ENCODE measurements at regions not wholly inside any gene's neighbourhood (a gene's known extent, or its start where the extent isn't known, plus 50 kb on each side); places are given as distances from the start of the nearest gene placed in this dataset.

DNA sequence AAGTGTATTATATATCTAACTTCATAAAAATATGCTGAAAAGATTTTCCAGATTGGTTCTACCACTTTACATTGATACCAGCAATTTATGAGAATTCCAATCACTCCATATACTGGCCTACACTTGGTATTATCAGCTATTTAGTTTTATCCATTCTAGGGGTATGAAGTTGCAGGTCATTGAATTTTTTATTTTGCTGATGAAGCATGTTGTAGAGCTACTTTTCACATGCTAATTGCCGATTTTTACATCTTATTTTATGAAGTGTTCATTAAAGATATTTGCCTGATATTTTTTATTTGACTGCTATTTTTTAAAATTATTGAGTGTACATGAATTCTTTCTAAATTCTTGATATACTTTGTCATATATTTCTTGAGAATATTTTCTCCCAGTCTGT lies 542.1 kb downstream of the ADCYAP1 start:
- Histone ChIP-seq H3K27me3 (no peaks in the 10 kb centered on the region), H3K36me3 (no peaks in the 10 kb centered on the region), H3K4me3 (ENCODE audit: low read depth in 1 of 2, low read length in 1 of 2) (no peak overlapping the region), H3K4me1 (ENCODE audit: control insufficient read depth in 1 of 2, insufficient read depth in 1 of 2, low read depth in 1 of 2, low read length in 1 of 2) (no peaks in the 10 kb centered on the region), H3K27ac (no peak overlapping the region), H3K9me3 (no peaks in the 10 kb centered on the region)
- TF ChIP-seq, protein P1, sequence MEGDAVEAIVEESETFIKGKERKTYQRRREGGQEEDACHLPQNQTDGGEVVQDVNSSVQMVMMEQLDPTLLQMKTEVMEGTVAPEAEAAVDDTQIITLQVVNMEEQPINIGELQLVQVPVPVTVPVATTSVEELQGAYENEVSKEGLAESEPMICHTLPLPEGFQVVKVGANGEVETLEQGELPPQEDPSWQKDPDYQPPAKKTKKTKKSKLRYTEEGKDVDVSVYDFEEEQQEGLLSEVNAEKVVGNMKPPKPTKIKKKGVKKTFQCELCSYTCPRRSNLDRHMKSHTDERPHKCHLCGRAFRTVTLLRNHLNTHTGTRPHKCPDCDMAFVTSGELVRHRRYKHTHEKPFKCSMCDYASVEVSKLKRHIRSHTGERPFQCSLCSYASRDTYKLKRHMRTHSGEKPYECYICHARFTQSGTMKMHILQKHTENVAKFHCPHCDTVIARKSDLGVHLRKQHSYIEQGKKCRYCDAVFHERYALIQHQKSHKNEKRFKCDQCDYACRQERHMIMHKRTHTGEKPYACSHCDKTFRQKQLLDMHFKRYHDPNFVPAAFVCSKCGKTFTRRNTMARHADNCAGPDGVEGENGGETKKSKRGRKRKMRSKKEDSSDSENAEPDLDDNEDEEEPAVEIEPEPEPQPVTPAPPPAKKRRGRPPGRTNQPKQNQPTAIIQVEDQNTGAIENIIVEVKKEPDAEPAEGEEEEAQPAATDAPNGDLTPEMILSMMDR (IDR thresholded peaks at IDR 0.05) = no peak

DNA sequence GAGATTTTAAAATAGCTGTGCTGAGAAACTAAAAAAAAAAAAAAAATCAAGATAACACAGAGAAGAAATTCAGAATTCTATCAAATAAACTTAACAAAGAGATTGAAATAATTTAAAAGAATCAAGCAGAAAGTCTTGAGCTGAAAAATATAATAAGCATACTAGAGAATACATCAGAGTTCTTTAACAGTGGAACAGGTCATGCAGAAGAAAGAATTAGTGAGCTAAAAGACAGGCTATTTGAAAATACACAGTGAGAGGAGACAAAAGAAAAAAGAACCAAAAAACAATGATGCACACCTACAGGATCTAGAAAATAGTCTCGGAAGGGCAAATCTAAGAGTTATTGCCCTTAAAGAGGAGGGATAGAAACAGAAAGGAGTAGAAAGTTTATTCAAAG lies 548.1 kb downstream of the ADCYAP1 start:
- no peaks in the 10 kb centered on the region for H3K9me3 ChIP-seq
- no peak overlapping the region for H3K4me3 ChIP-seq (ENCODE audit: low read depth in 1 of 2, low read length in 1 of 2)
- H3K36me3 ChIP-seq = no peaks in the 10 kb centered on the region
- no peaks in the 10 kb centered on the region for H3K4me1 ChIP-seq (ENCODE audit: control insufficient read depth in 1 of 2, insufficient read depth in 1 of 2, low read depth in 1 of 2, low read length in 1 of 2)
- H3K27ac ChIP-seq = no peak overlapping the region
- TF ChIP-seq, protein P1 (IDR thresholded peaks at IDR 0.05) = no peak
- H3K27me3 ChIP-seq = no peaks in the 10 kb centered on the region

DNA sequence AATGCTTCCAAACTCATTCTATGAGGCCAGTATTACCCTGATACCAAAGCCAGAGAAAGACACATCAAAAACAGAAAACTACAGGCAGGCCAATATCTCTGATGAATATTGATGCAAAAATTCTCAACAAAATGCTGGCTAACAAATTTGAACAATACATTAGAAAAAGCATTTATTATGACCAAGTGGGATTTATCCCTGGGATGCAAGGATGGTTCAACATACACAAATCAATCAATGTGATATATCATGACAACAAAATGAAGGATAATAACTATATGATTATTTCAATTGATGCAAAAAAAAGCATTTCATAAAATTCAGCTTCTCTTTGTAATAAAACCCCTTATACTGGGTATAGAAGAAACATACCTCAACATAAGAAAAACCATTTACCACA lies 550.9 kb downstream of the ADCYAP1 start:
- H3K4me3 ChIP-seq (ENCODE audit: low read depth in 1 of 2, low read length in 1 of 2) = no peak overlapping the region
- no peaks in the 10 kb centered on the region for H3K27me3 ChIP-seq
- H3K27ac ChIP-seq = no peak overlapping the region
- TF ChIP-seq, protein P1 (IDR thresholded peaks at IDR 0.05) = no peak
- H3K9me3 ChIP-seq = no peaks in the 10 kb centered on the region
- no peaks in the 10 kb centered on the region for H3K36me3 ChIP-seq
- H3K4me1 ChIP-seq (ENCODE audit: control insufficient read depth in 1 of 2, insufficient read depth in 1 of 2, low read depth in 1 of 2, low read length in 1 of 2) = no peaks in the 10 kb centered on the region

DNA sequence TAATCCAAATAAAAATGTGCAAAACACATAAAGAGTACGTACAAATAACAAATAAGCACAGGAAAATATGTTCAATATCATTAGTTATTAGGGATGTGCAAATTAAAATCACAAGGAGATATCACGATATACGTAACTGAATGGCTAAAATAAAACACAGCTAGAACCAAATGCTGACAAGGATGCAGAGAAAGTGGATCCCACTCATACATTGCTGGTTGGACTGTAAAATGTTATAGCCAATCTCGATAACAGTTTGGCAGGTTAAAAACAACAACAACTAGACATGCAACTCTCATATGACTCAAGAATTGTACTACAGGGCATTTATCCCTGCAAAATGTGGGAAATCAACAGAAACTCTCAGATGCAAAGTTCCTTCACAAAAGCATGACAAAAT lies 553.9 kb downstream of the ADCYAP1 start:
- Histone ChIP-seq H3K4me1 (ENCODE audit: control insufficient read depth in 1 of 2, insufficient read depth in 1 of 2, low read depth in 1 of 2, low read length in 1 of 2) (no peaks in the 10 kb centered on the region), H3K27ac (no peak overlapping the region), H3K36me3 (no peaks in the 10 kb centered on the region), H3K9me3 (no peaks in the 10 kb centered on the region), H3K27me3 (no peaks in the 10 kb centered on the region), H3K4me3 (ENCODE audit: low read depth in 1 of 2, low read length in 1 of 2) (no peak overlapping the region)
- TF ChIP-seq, protein P1 (IDR thresholded peaks at IDR 0.05) = no peak

DNA sequence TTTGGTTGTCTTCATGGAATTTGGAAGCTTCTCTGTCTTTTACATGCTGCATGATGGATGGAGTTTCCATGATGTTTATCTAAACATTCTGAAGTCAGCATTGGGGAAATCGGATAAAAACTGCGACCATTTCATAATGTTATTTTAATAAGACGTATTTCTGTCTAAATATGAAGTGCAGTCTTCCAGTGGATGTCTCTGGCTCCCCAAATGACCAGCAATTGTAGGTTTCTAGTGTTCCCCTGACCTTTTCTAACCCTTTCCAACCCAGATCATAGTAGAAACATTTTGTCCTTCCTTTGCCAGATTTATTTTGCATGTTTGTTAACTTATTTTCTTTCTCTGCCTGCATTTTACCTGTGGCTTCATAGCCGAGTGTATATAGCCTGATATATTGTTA lies 559.3 kb downstream of the ADCYAP1 start:
- no peak overlapping the region for H3K27ac ChIP-seq
- H3K27me3 ChIP-seq = no peaks in the 10 kb centered on the region
- H3K4me1 ChIP-seq (ENCODE audit: control insufficient read depth in 1 of 2, insufficient read depth in 1 of 2, low read depth in 1 of 2, low read length in 1 of 2) = no peaks in the 10 kb centered on the region
- no peaks in the 10 kb centered on the region for H3K9me3 ChIP-seq
- H3K36me3 ChIP-seq = no peaks in the 10 kb centered on the region
- H3K4me3 ChIP-seq (ENCODE audit: low read depth in 1 of 2, low read length in 1 of 2) = no peak overlapping the region
- TF ChIP-seq, protein P1 (IDR thresholded peaks at IDR 0.05) = no peak
